NOMO-1 treated with dmso at 0.1 percent for 144 hours (cell line): ENCODE measurements at regions not wholly inside any gene's neighbourhood (a gene's known extent, or its start where the extent isn't known, plus 50 kb on each side); places are given as distances from the start of the nearest gene placed in this dataset.

Experiments
- DNase-seq: peaks from one replicate; lab custom pipeline; 2025; ENCODE audit not compliant: unreplicated experiment; lab: John Stamatoyannopoulos, UW

GRCh38 chr18:44467718-44468117, 213.0 kb upstream of the SETBP1 start:
- no peak for DNase-seq

DNA sequence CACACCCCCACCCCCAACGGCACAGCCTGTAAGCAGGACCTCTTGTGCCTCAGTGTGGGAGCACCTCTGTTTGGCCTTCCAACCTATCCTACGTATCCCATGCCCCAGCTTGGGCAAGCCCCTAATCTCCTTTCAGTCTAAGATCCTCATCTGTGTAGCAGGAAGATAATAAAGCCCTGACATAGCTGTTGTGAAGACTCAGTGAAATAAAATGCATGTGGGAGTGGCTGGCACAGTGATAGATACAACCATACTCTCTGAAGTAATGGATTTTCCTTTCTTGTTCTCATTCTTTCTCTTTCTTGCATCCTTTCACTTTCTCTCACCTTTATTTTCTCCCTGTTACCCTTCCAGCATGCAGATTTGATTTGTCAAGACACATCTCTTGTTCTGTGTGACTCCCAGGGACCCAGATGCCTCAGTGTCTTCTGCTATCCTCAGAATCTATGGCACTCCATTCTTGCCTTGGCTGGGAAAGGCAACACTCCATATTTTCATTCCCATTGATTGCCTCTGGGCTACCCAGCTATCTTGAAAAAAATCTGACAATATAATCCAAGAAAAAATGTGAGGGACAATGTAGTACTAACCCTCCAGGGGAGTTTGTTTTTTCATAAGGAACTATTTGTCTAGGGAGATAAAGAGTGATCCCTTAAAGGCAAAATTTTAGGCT, 207.2 kb upstream of the SETBP1 start:
- no peak for DNase-seq

GRCh38 chr18:44474067-44474411, 206.6 kb upstream of the SETBP1 start:
- DNase-seq, result no peak

DNA sequence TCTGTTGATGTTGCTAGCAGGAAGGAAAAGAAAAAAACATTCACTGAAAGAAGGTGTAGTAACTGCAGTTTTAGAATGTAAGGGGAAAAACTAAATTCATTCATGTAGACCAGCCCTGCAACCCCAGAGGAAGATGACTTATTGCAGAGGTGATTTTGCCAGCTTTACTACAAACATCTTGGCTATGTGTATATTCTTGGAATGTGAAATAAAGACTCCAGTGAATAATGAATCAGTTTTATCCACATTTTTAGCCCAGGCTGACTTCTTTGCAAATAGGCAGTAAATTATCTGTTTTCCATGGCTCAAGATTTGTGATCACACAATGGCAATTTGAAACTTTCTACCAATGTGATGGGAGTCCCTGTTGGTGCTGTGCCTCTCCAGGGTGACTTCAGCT, 206.1 kb upstream of the SETBP1 start:
- DNase-seq, result no peak

- no peak for DNase-seq
Measured at GRCh38 chr18:44482761-44483160, 197.9 kb upstream of the SETBP1 start.

GRCh38 chr18:44495151-44495550, 185.5 kb upstream of the SETBP1 start:
- no peak for DNase-seq

GRCh38 chr18:44497311-44497710, 183.4 kb upstream of the SETBP1 start:
- no peak for DNase-seq

DNA sequence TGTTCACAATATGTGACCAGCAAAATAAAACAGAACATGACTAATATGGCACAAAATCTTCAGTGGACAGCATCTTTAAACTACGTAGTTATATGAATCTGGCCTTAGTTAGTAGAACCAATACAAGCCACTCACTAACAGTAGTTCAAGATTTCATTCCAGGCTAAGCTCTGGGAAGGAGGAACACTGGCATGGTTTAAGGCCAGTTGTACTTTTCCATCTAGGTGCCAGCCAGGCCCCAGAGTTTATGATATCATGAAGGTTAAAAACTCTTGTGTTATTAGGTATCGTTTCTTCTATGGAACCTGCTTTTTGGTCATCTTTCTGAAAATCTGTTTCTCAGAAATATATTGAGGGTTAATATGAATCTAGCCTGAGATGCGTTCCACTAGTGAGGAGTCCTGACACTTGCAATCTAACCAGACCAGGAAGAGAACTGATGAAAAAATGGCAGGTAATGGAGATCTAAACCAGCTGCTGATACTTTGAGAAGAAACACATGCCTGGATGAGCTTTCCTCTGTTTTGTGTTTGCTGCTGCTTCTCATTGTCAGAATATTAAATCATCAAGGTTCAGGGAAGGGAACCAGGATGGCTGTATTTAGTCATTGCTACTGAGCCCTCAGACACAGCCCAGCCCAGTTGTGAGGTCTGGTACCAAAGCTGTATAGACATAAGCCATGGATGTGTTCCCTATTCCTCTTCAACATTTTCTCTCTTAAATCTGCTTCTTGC, 182.8 kb upstream of the SETBP1 start:
- no peak for DNase-seq

DNA sequence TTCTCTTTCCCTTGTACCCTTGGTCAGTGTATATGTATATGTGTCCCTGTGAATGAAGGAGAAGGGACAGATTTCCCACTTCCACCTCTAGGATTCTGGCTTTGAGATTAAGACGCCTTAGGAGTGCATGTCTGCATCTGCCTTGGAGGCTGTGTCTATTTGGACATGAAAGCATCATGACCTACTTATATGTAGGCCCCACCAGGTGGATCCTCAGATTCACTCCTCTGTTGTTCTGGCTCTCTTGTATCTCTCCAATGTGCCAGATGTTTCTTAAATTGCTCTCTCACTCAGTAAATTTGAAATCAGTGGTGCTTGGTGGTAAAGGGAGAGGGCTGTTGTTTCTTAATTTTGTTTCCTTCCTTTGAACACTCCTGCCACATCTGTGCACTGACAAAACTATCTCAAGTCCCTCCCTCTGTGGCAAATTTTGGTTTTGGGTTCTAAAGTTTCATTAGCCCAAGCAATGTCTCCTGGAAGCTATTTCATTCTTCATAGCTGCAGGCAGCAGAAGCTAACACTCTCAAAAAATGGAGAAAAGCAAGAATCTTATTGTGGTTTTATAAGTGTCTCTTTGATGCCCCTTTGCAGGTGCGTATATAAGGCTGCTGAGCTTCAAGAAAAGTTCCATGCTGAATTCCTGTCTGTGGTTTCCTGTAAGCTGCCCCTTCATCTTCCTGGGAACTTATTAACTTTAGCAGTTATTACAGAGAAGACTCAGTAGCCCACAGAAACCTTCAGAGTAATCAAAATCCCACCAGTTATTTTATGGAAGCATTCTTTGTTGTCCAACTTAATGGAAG, 179.7 kb upstream of the SETBP1 start:
- DNase-seq, result no peak

DNA sequence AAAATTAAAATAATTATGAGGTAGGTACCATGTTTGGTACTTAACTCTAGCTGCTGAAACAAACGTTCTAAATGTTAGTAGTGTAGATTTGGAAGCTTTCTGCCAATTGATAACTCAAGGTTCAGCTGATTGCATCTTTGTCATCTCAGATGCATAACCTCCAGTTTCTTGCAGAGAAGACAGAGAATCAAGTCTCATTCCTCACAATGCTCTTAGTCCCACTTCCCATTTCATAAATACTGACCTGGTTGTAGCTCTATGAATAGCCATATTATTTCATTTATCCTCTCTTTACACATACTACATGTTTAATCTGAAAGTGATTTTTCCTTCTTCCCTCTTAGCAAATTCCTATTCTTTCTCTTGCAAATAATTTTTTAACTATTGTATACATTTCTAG, 178.5 kb upstream of the SETBP1 start:
- DNase-seq, result no peak

GRCh38 chr18:44502790-44503189, 177.9 kb upstream of the SETBP1 start:
- DNase-seq, result no peak

DNA sequence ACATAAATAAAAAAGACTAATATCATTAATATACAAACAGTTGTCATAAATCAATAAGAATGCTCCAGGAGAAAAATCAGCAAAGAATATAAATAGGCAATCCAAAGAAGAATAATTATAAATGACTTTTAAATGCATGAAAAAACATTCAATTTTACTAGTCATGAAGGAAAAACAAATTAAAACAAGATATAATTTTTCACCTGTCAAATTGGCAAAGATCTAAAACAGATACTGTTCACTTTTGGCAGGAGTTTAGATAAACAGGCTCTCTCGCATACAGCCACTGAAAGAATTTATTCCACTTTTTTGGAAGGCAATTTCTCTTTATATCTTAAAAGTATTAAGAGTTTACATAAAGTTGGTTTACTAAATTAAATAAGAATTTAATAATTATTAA, 176.8 kb upstream of the SETBP1 start:
- no peak for DNase-seq

DNA sequence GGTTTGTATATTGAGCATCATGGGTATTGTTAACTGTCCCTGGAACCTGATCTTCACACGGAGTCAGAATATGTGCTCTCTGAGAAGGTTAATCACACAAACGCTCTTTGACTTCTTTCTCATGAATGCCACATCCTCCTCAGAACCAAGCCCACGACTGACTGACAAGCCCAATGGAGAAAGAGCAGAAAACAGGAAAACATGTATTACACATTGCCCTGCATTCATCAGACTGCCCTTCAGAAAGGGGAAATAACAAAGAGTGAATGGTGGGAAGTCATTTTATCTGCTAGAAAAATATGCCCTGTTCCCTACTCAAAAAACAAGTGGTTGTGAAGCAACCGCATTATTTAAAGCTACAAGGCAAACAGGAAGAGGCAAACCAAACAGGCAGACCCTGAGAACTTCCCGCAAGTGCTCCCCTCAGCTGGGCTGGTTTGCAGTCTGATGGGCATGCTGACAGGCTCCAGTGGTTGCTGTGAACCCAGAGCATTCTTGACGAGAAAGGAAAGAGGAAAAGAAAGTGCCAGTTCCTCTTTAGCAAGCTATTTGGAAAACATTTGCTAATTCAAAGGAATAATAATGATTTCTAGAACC, 172.9 kb upstream of the SETBP1 start:
- peak; percentile 85 for DNase-seq

- no peak for DNase-seq
Measured at GRCh38 chr18:44508474-44508873, 172.2 kb upstream of the SETBP1 start.

- no peak for DNase-seq
Measured at GRCh38 chr18:44509048-44509447, 171.6 kb upstream of the SETBP1 start.

DNA sequence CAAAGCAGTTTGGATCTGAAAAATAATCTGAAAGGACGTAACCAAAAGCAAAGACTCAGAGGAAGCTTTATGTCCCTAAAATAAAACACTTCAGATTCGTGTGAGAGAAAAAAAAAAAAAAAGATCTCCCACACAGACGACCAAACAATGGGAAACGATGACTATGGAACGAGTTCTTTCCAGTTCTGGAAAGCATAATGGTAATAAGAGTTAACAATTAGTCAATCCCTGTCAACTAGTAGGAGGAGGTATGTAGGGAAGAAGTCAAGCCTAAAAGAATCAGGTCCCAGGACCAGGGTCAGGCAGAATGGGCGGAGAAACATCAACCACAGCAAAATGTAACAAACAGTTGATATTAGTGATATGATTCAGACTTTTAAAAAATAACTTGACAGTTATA, 170.3 kb upstream of the SETBP1 start:
- no peak for DNase-seq

- no peak for DNase-seq
Measured at GRCh38 chr18:44513233-44513632, 167.5 kb upstream of the SETBP1 start.

DNA sequence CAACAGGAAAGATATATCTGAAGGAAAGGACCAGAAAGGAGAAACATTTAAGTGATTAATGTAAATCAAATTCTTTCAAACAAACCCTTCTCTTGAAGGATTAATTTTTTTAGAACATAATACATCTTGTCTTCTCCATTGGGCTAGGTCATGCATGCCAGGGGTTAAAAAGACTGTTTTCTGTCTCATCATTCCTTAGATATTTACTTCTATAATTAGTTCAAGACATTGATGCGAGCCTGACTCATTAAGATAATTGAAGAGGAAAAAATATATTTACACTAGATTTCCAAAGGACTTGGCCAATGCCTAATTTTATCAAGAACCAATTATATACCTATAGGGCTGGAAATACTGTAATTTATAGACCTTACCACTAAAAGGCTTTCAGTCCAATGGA, 166.6 kb upstream of the SETBP1 start:
- DNase-seq, result no peak

DNA sequence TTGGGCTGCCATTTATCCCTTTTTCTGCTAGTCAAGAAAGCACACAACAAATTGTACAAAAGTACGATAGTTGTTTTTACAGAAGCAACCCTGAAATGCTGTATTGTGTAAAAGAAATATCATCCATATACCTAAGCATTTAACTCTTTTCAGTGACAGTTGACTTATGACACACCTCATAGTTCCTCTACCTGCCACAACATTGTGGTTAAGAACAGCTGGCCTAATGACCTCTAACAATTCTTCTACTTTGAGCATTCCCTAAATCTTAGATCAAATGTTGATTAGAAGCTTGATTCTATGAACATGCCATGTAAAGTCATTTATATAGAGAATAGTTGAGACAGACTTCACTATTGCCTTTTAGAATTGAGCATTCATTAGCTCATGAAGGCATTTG, 165.9 kb upstream of the SETBP1 start:
- DNase-seq, result no peak

DNA sequence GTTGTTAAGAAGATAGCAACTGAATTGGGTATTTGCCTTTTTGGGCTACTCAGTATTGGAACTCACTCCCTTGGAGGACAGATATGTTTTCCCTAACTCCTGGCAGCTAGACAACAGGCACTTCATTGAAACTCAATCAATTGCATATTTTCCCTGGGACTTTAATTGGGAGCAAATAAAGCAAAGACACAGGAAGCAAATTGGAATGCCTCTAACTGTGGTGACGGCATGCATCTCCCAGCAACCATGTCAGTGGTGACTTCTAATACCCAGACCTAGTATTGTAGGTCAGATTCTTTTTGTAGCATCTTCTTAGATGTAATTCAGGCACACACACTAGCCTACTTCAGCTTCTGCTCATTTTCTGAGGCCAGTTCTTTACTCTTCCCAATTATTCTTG, 164.2 kb upstream of the SETBP1 start:
- no peak for DNase-seq

DNA sequence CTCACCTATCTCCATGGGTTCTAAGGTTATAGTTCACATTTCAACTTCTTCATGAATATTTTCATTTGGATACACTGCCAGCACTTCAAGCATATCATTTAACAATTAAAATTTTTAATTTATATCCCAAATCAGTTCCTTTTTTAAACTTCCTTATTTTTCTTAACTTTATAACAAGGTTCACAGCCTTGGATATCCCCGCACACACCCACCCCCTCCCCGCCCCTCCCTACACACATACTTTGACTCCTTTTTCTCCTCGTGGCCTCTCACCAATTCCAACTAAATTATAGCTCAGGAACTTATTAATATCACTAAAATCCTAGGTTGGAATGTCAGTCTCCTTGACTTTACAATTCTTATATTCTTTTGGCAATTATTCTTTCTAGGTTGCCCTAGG, 163.6 kb upstream of the SETBP1 start:
- DNase-seq, result no peak

GRCh38 chr18:44518091-44518615, 162.5 kb upstream of the SETBP1 start:
- no peak for DNase-seq
